AG08395 (cell line): ENCODE measurements at regions not wholly inside any gene's neighbourhood (a gene's known extent, or its start where the extent isn't known, plus 50 kb on each side); places are given as distances from the start of the nearest gene placed in this dataset.
"Not testable (repeated sequence)": the region's sequence is repeated elsewhere in the genome, so short reads cannot be mapped to it uniquely, and the experiment has no call there.

Experiments
- DNase-seq: peaks from one replicate; pipeline ENCODE4 v3.0.0; 2012; ENCODE audit warnings: mixed read lengths, low spot score

DNA sequence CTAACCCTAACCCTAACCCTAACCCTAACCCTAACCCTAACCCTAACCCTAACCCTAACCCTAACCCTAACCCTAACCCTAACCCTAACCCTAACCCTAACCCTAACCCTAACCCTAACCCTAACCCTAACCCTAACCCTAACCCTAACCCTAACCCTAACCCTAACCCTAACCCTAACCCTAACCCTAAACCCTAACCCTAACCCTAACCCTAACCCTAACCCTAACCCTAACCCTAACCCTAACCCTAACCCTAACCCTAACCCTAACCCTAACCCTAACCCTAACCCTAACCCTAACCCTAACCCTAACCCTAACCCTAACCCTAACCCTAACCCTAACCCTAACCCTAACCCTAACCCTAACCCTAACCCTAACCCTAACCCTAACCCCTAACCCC lies 80.6 kb upstream of the PLEKHG4B start:
- DNase-seq = not testable (repeated sequence)

DNA sequence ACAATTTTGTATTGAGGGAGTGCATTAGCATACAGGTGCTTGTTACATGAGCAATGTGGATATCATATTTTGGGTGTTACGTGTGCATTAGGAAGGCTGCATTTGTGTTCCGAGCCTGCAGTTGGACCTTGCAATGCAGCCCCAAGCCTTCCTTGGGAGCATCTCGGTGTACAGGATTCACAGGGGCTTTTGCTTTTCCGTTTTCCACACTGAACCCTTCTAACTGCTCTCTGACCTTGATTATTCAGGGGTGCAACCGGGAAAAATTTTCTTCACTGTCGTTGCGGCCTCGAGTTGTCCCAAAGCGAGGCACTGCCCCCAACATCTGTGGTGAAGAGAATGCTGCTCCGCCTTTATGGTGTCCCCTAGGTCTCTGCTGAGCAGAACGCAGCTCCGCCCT lies 80.1 kb upstream of the PLEKHG4B start:
- DNase-seq = no peak

DNA sequence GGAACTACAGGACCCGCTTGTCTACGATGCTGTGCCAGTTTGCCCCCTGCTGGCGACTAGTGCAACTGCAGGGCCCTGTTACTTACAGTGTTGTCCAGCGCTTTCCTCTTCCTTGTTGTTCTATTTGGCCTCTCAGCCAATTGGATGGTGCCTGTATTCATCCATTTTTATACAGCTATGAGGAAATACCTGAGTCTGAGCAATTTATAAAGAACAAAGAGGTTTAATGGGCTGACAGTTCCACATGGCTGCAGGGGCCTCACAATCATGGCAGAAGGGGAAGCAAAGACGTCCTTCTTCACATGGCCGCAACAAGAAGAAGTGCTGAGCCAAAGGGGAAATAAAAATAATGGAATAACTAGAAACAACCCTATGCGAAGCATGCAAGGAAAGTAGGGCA lies 78.7 kb upstream of the PLEKHG4B start:
- no peak for DNase-seq

DNA sequence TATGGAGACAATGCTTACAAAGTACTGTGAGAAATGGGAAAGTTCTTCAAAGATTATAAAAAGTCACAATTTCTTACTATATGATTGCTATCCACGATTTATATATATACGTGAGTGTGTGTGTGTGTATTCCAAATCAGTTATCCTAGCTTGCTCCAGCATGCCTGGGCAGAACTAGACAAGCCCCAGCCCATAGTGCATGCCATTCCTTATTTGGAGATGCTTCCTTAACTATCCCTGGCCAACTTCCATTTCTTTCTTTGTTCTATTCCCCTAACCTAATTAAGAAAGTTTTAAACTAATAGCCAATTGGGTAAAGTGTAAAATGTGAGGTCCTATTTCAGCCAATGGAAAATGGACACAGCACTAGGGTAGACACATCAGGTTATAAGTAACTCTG lies 77.3 kb upstream of the PLEKHG4B start:
- DNase-seq = not testable (repeated sequence)

DNA sequence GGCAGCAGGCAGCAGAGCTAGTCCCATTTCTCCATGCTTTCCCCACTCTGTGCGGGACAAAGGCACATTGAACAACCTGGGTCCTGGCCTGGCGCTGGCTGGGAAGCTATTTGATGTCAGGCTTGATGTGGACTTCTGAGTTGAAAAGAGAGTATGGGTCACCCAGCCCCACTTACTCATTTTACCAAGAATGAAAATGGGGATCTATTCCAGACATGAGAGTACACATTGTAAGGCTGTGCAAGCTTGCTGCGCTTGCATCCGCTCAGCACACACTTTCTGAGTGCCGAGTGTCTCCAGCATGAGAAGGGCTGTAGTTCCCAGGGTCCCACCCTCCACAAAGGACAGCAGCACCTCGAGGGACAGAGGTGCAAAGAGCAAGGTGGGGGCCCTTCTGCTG lies 71.7 kb upstream of the PLEKHG4B start:
- DNase-seq = not testable (repeated sequence)

DNA sequence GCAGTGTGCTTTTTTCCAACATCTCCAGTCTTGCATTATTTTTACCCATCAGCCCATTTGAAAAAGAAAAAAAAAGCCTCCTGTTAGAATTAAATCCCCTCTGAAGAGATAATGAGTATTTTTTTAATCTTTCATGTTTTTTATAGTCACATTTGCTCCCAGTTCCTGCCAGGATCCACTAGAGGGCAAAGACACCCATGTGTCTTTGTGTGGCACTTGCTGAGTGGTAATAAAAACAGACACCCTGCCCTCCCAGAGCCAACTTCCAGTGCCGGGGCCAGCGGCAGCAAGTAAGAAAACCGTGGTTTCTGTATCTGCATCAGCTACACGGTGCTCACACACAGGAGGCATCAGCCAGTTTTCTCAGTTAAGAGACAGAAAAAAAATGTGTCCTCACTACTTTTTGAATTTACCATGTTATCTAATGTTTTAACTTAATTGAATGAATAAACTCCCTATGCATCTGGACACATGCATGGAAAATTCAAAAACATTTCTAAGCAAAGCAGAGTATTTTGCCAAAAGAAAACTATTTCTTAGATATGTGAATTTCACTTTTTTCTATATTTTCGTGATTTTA lies 70.2 kb upstream of the PLEKHG4B start:
- peak; percentile 36 for DNase-seq

DNA sequence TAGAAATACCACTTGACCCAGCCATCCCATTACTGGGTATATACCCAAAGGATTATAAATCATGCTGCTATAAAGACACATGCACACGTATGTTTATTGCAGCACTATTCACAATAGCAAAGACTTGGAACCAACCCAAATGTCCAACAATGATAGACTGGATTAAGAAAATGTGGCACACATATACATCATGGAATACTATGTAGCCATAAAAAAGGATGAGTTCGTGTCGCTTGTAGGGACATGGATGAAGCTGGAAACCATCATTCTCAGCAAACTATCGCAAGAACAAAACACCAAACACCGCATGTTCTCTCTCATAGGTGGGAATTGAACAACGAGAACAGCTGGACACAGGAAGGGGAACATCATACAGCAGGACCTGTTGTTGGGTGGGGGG lies 68.1 kb upstream of the PLEKHG4B start:
- not testable (repeated sequence) for DNase-seq

DNA sequence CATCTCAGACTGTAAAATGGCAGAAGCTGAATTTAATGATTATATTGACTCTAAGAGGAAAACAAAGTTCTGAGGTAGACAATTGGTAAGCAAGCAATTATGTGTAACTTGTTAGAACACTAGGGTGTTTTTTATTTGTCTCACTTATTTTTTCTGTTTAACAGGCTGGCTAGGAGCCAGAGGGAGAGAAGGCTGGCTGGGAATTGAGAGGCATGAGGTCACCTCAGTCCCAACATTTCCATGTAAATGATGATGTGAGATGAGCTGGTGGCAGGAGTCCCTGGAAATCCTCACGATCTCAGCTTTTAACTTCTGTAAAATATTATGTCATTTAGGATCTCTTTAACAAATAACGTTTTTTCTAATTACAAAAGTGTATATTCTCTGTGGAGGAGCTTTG lies 66.9 kb upstream of the PLEKHG4B start:
- DNase-seq = not testable (repeated sequence)

DNA sequence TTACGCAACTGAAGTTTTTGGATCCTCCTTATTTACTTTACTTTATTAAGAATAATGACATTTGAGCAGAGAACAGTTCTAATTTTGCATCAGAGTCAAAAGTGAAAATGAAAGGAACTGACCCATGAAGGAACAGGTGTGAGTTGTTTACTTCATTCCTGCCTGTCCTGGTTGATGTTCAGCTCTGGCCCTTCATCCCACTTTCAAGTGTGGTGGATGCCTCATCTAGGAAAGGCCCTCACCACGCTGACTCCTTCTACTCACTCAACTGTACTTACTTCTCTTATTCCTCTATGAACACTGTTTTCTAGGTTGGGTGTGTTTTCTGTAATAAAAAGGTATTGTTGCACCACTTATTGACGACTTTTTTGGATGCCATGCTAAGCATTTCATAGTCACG lies 61.8 kb upstream of the PLEKHG4B start:
- no peak for DNase-seq

DNA sequence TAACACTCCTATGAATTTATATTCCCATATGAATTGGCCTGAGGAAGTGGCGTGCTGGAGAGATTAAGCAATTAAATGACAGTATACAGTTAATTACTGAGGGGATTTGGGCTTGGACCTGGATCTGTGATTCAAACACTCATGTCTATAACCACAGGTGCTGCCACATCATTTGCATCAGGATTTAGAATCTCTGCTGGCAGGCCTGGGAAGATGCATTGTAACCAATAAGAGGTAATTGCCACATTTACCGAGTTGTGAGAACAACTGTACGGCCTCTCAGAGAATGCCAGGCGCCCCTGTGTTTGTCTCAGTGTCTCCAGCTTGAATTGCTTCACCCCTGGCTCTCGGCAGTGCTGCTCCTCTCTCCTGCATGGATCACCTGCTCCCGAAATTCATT lies 61.4 kb upstream of the PLEKHG4B start:
- not testable (repeated sequence) for DNase-seq

DNA sequence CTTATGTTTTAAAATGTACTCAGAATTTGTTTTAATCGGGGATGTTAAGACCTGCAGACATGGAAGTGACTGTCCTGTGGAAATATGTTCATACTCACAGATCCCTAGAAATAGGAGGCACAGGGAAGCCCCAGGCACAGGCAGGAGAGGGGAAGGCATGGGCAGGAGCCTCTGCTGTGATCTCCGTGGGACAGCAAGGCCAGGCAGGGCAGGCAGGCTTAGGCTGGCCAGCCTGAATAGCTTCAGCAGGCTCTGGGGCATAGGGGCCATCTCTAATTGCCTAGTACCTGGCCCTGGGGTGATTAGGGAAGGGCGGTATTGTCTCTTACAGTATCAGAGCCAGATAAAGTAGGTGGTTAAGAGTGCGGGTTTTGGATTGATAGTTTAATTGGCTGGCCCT lies 59.8 kb upstream of the PLEKHG4B start:
- DNase-seq = no peak

DNA sequence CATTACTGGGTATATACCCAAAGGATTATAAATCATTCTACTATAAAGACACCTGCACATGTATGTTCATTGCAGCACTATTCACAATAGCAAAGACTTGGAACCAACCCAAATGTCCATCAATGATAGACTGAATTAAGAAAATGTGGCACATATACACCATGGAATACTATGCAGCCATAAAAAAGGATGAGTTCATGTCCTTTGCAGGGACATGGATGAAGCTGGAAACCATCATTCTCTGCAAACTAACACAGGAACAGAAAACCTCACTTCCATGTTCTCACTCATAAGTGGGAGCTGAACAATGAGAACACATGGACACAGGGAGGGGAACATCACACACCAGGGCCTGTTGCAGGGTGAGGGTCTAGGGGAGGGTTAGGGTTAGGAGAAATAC lies 56.4 kb upstream of the PLEKHG4B start:
- DNase-seq = not testable (repeated sequence)

DNA sequence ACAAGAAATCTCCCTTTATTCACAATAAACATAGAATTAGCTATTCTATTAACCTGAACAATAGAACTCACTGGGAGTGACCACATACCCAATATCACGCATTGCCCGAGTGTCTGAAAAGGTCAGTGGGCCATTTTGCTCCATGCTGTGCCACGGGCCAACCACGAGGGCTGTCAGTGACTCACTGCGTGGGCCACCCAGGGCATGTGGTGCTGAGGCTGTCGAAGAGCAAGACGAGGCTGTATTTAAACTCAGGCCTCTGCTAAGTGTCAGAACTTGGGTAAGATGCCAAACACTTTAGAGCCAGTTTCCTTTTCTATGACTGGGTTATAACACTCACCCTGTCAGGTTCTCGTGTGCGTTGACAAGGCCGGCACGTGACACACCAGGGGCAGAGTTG lies 54.8 kb upstream of the PLEKHG4B start:
- not testable (repeated sequence) for DNase-seq

DNA sequence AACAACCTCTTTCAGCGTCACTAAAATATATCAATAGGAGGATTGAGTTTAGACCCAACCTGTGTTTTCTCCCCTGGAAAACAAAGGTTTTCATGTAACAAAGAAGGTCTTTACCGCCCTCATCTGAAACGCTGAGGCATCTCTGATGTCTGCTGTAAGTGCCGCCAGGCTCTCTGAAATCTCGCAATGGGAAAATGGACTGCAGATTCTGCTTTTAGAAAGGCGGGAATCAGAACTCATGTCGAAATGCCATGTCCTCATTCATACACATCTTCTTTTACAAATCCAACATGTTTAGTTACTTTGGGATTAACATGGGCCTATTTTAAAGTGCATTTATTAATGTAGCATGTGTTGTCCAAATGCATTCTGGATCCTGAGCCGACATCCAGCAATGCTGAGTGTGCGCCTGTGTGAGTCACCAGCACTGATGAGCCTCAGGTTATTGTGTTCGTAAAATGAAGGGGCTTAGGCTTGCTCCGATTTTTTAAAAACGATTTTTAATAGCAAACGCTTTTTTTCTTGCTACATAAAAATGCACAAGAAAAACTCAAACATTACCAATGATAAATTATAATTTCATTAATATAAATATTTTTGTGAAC lies 51.9 kb upstream of the PLEKHG4B start:
- no peak for DNase-seq
